Activated T-cell treated with anti-CD3 and anti-CD28 coated beads, Interleukin-2, amount 50 U/mL, for 72 hours (primary cell): ENCODE measurements at regions not wholly inside any gene's neighbourhood (a gene's known extent, or its start where the extent isn't known, plus 50 kb on each side); places are given as distances from the start of the nearest gene placed in this dataset.
"Not testable (repeated sequence)": the region's sequence is repeated elsewhere in the genome, so short reads cannot be mapped to it uniquely, and the experiment has no call there.

Experiments used
- ATAC-seq, 2 donors: fragments of 150-1000 bp; cut with Tn5 transposase; replicated peaks in 1 of 2; 2 replicates each; pipeline ENCODE4 v1.10.0; 2021; ENCODE audit warnings: moderate library complexity in 2 of 2, mild to moderate bottlenecking in 1 of 2
- DNase-seq, 2 donors: peaks; one replicate each; pipeline ENCODE4 v3.0.0; 2021 to 2022; ENCODE audit warnings: mixed read lengths in 1 of 2
- H3K27ac Mint-ChIP-seq: one replicate; pipeline ENCODE4 v1.8.0; 2022; ENCODE audit warnings: mild to moderate bottlenecking, moderate library complexity, mixed read lengths
- H3K27me3 Mint-ChIP-seq: one replicate; pipeline ENCODE4 v1.8.0; 2022; ENCODE audit warnings: low read depth, mixed read lengths
- H3K36me3 Mint-ChIP-seq, 2 donors: one replicate each; pipeline ENCODE4 v1.8.0; 2022; ENCODE audit warnings: mixed read lengths in 2 of 2, mild to moderate bottlenecking in 1 of 2; ENCODE audit not compliant: insufficient read depth in 2 of 2
- H3K4me1 Mint-ChIP-seq: one replicate; pipeline ENCODE4 v1.8.0; 2022; ENCODE audit warnings: low read depth, mixed read lengths
- H3K4me3 Mint-ChIP-seq, 2 donors: one replicate each; pipeline ENCODE4 v1.8.0; 2022; ENCODE audit warnings: mild to moderate bottlenecking in 2 of 2, mixed read lengths in 2 of 2, moderate library complexity in 2 of 2
- H3K9me3 Mint-ChIP-seq, 2 donors: one replicate each; pipeline ENCODE4 v1.8.0; 2022; ENCODE audit warnings: mixed read lengths in 2 of 2

DNA sequence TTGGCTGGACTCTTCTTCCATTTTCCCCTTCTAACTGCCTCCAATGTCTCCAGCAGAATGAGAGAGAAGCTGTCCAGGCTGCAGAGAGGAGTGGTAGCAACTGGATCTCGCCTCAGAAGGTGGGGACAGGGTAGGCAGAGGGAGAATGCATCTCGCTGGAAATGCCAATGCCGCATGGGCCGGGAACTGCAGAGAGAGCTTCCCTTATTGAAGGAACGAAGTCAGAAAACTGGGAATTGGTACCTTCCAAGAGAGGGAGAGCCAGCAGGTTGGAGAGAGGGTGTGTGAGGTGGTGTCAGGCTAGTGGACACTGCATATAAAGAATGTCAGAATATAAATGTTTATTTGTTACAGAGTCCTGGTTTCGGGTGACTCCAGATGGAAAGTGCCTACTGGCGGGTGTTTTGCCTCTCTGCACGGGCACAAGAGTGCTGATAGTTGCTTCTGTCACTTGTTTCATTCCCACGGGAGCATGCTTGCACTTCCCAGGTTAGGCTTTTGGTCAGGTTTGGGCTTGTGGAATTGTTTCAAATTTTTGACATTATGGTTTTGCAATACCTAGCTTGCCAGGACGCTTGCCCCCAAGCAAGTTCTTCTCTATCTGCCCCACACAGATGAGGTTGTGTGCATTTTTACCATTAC, 156.8 kb upstream of the STS start:
- ATAC-seq (no peak), DNase-seq (no peak)
- H3K9me3 Mint-ChIP-seq, result peaks cover 5 to 7% of the 10 kb centered on the region in 2 donors
- peaks cover 4 to 5% of the 10 kb centered on the region in 2 donors for H3K36me3 Mint-ChIP-seq
- no peak overlapping the region for H3K27ac Mint-ChIP-seq
- no peaks in the 10 kb centered on the region for H3K27me3 Mint-ChIP-seq
- H3K4me3 Mint-ChIP-seq, result no peak overlapping the region
- no peaks in the 10 kb centered on the region for H3K4me1 Mint-ChIP-seq

DNA sequence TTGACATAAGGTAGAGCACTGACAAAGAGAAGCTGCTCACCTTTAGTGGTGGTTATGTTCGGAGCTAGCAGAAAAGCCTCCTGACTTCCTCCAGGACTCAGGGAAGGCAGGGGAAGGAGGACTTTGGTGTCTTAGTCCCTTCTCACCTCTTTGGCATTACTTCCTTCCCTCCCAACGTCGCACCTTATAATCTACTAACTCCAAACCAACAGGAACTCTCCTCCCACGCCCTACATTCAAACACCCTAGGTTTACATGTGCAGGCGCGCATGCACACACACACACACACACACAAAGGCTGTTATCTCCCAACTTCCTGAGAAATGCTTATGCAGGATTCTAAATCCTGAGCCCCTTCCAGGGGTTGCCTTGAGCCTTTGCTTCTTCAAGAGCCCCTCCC, 157.7 kb upstream of the STS start:
- no peak overlapping the region for H3K4me3 Mint-ChIP-seq
- no peak for ATAC-seq
- H3K9me3 Mint-ChIP-seq, result peaks cover 5% of the 10 kb centered on the region in 2 donors
- H3K4me1 Mint-ChIP-seq, result no peaks in the 10 kb centered on the region
- peaks cover 2 to 5% of the 10 kb centered on the region in 2 donors for H3K36me3 Mint-ChIP-seq
- no peak for DNase-seq
- H3K27me3 Mint-ChIP-seq, result no peaks in the 10 kb centered on the region
- no peak overlapping the region for H3K27ac Mint-ChIP-seq

DNA sequence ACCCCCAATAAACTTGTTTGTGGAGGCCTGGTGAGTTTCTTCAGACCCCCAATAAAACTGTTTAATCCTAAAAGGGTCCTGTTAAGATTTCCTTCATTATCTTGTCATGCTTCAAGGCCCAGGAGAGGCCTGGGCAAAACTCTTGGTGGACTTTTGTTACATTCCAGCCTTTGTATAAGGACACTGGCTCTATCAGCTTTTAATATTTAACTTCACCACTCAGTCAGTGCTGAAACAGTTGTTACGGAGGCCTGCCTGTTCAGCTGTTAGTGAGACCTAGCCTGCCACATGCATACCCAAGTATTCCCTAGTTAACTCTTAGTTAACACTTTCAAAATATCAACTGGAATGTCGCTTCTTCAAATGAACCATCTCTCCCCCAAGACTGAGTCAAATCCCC, 158.8 kb upstream of the STS start:
- H3K36me3 Mint-ChIP-seq, H3K4me3 Mint-ChIP-seq, H3K9me3 Mint-ChIP-seq, ATAC-seq, H3K27me3 Mint-ChIP-seq, DNase-seq, H3K4me1 Mint-ChIP-seq, H3K27ac Mint-ChIP-seq: not testable (repeated sequence)

DNA sequence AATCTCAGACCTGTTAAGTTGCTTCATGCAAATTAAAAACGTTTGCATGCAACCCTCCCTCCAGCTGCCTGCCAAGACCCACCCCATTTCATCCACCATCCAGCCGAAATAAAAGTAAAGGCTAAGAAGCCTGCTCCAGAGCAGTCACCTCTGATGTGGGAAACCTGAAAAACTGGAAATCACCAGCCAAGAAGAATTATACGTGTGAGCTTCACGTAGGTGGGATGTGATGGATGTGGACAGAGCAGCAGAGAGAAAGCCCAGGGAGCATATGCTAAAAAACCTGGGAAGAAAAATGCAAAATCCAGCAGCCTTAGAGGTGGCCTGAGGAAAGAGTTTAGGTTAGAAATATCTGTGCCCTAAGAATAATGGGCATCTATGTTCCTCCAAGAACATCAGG, 160.6 kb upstream of the STS start:
- no peaks in the 10 kb centered on the region for H3K36me3 Mint-ChIP-seq
- H3K27ac Mint-ChIP-seq, result no peak overlapping the region
- no peaks in the 10 kb centered on the region for H3K9me3 Mint-ChIP-seq
- DNase-seq (no peak), ATAC-seq (no peak)
- H3K4me3 Mint-ChIP-seq, result no peak overlapping the region
- H3K4me1 Mint-ChIP-seq, result no peaks in the 10 kb centered on the region
- H3K27me3 Mint-ChIP-seq, result no peaks in the 10 kb centered on the region

DNA sequence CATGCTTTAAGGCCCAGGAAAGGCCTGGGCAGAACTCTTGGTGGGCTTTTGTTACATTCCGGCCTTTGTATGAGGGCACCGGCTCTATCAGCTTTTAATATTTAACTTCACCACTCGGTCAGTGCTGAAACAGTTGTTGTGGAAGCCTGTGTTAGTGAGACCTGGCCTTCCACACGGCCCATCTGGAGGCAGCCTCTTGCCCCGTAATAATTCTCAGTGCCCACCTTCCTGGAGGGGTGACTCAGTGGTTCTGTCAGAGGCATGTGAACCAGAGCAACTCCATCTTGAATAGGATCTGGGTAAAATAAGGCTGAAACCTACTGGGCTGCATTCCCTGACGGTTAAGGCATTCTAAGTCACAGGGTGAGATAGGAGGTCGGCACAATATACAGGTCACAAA, 162.0 kb upstream of the STS start:
- Mint-ChIP-seq H3K27ac (no peak overlapping the region), H3K4me1 (no peaks in the 10 kb centered on the region), H3K27me3 (no peaks in the 10 kb centered on the region), H3K9me3 (no peaks in the 10 kb centered on the region), H3K4me3 (no peak overlapping the region), H3K36me3 (no peaks in the 10 kb centered on the region)
- ATAC-seq (no peak), DNase-seq (no peak)

DNA sequence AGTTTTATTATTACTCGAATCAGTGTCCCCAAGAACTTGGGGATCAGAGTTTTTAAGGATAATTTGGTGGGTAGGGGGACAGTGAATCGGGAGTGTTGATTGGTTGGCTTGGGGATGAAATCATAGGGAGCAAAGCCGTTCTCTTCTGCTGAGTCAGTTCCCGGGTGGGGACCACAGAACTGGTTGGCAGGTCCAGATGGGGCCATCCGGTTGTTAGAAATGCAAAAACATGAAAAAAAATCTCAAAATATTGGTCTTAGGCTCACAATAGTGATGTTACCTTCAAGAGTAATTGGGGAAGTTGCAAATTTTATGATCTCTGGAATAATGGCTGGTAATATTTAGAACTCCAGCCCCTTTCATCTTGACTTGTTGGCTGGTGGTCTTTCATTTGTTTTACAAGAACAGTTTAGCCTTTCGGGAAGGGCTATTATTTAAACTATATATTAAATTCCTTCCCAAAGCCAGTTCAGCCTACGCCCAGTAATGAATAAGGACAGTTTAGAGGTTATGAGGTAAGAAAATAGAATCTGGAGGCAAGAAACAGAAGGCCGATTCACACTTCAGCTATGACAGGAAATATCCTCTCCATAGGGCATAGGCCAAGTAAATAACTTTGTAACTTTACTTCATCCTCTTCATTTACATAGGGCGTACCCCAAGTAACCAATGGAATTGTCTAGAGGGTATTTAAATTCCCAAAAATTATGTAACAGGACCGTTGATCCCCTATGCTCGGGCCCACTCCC, 164.1 kb upstream of the STS start:
- H3K9me3 Mint-ChIP-seq, result no peaks in the 10 kb centered on the region
- no peak overlapping the region for H3K4me3 Mint-ChIP-seq
- ATAC-seq, result no peak
- no peak for DNase-seq
- H3K4me1 Mint-ChIP-seq, result no peaks in the 10 kb centered on the region
- H3K27ac Mint-ChIP-seq, result no peak overlapping the region
- no peaks in the 10 kb centered on the region for H3K27me3 Mint-ChIP-seq
- H3K36me3 Mint-ChIP-seq, result no peaks in the 10 kb centered on the region

DNA sequence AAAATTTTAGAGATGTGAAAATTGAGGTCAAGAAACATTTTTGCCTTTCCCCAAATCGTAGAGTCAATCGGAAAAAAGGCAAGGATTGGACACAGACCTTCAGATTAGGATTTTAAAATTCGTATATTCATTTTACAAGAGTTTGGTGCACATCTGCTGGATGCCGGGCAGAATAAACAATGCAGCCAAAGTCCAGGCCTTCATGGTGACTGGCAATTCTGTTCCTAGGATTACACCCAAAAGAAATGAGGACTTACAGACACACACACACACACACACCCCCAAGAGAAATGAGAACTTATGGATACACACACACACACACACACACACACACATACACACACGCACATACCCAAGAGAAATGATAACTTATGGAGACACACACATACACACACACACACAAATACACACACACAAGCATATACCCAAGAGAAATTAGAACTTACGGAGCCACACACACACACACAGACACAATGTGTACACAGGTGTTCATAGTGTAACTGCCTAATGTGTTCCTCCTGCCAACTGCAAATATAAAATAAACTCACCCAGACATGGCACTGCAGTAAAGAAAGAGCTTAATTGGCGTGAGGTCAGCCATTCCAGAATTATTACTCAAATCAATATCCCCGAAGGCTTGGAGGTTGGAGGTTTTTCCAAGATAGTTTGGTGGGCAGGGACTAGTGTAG, 165.7 kb upstream of the STS start:
- no peaks in the 10 kb centered on the region for H3K9me3 Mint-ChIP-seq
- H3K27me3 Mint-ChIP-seq, result no peaks in the 10 kb centered on the region
- H3K4me3 Mint-ChIP-seq, result no peak overlapping the region
- H3K27ac Mint-ChIP-seq, result no peak overlapping the region
- ATAC-seq, result no peak
- no peak for DNase-seq
- H3K4me1 Mint-ChIP-seq, result no peaks in the 10 kb centered on the region
- no peaks in the 10 kb centered on the region for H3K36me3 Mint-ChIP-seq

DNA sequence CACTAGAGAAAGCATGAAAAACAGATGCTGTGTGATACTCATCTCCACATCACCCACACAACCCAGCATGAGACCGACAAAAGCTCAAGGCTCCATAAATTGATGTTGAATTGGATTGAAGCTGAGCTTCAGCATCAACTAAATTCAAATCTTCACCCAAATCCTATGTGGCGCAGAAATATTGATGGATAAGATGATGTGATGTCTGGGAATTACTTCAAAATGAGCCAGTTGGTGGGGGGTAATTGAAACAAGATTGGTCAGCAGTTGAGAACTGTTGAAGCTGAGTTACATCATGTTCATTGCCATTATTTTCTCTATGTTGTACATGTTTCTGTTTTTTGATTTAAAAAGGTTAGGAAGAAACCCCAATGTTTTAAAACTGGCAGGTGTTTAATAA, 166.5 kb upstream of the STS start:
- Mint-ChIP-seq H3K4me1 (no peaks in the 10 kb centered on the region), H3K27ac (no peak overlapping the region), H3K27me3 (no peaks in the 10 kb centered on the region), H3K36me3 (no peaks in the 10 kb centered on the region), H3K4me3 (no peak overlapping the region), H3K9me3 (no peaks in the 10 kb centered on the region)
- DNase-seq, result no peak
- no peak for ATAC-seq

DNA sequence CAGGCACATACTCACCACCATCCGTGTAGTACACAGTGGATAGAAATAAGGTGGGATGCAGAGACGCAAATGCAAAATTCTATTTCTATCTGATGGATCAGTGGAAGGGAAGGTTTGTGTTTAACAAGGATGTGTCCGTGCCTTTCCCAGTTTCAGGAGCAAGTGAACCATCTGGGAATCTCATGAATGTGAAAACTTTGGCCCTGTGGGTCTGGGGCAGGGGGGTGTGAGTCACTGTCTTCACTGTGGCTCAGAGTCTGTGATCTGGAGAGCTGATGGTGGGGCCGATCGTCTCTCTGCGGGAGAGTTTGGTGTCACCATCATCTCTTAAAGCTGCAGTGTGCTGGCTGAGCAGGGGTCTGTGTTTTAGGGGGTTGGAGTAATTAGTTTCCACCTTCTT, 179.3 kb upstream of the STS start:
- DNase-seq (no peak), ATAC-seq (no peak)
- no peaks in the 10 kb centered on the region for H3K27me3 Mint-ChIP-seq
- no peak overlapping the region for H3K27ac Mint-ChIP-seq
- peaks cover 0 to 5% of the 10 kb centered on the region in 2 donors for H3K36me3 Mint-ChIP-seq
- H3K4me3 Mint-ChIP-seq, result no peak overlapping the region
- no peaks in the 10 kb centered on the region for H3K4me1 Mint-ChIP-seq
- peaks cover 0 to 2% of the 10 kb centered on the region in 2 donors for H3K9me3 Mint-ChIP-seq

DNA sequence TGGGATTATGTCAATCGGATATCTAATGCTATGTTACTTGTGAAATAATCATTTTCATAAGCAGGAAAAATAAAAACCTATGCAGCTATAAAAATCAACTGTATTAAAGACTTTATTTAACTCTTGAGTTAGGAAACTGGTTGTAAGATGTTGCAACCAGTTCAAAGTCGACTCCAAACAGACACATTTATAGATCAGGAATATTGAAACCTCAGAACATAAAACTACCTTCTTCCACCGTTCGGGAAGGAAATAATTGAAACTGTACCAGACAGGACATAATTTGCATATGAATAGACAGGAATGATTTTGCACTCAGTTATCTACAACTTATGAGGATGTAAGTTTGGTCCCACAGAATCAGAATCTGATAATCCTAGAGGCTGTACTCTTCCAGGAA, 181.8 kb upstream of the STS start:
- Mint-ChIP-seq H3K4me1 (no peaks in the 10 kb centered on the region), H3K27ac (no peak overlapping the region), H3K27me3 (no peaks in the 10 kb centered on the region), H3K36me3 (peaks cover 0 to 1% of the 10 kb centered on the region in 2 donors), H3K4me3 (no peak overlapping the region), H3K9me3 (peaks cover 0 to 2% of the 10 kb centered on the region in 2 donors)
- DNase-seq (no peak), ATAC-seq (no peak)

DNA sequence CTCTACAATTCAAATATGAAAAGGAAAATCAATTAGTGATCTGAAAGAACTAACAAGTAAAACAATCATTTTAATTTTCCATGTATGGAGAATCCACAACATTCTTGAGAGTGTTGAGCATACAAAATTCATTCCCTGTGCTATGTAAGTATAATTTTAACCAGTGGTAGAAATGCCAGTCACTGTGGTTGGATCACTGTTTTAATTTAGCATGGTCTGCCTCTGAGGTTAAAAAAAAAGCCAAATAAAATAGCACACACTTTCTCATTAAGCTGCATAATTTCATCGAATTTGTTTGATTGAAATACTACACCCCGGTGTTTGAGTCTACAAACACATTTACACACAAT, 185.5 kb upstream of the STS start:
- Mint-ChIP-seq H3K4me3 (no peak overlapping the region), H3K36me3 (peaks cover 0 to 4% of the 10 kb centered on the region in 2 donors), H3K4me1 (no peaks in the 10 kb centered on the region), H3K27ac (no peak overlapping the region), H3K9me3 (peaks cover 0 to 8% of the 10 kb centered on the region in 2 donors), H3K27me3 (no peaks in the 10 kb centered on the region)
- no peak for ATAC-seq
- DNase-seq, result no peak

DNA sequence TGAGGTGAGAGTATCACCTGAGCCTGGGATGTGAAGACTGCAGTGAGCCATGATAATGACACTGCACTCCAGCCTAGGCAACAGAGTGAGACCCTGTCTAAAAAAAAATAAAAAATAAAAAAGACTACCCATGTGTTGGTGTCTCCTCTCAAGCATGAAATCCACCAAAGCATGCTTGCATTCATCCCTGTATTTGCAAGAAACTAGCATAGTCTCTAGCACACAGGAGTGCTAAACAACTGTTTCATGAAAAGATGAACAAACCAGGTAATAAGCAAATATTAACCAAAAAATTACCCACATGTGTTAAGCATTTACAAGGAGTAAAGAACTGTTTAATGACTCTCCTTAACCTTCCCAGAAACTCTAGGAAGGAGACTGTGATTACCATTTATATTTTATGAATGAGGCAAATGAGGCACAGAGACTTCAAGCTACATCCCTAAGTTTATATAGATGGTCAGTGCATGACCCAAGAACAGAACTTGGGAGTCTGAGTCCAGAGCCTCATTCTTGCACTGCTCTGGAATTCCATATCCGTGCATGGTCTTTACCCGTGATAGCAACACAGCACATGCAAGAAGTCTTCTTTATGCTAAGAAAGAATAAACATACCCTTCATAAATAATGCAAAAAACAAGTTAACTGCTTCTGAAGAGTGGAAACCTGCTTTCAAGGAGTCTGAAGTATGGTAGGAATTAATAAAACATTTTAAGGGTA, 186.1 kb upstream of the STS start:
- Mint-ChIP-seq H3K9me3 (peaks cover 0 to 8% of the 10 kb centered on the region in 2 donors), H3K27ac (no peak overlapping the region), H3K27me3 (no peaks in the 10 kb centered on the region), H3K36me3 (peaks cover 0 to 4% of the 10 kb centered on the region in 2 donors), H3K4me1 (no peaks in the 10 kb centered on the region), H3K4me3 (no peak overlapping the region)
- DNase-seq (no peak), ATAC-seq (no peak)

DNA sequence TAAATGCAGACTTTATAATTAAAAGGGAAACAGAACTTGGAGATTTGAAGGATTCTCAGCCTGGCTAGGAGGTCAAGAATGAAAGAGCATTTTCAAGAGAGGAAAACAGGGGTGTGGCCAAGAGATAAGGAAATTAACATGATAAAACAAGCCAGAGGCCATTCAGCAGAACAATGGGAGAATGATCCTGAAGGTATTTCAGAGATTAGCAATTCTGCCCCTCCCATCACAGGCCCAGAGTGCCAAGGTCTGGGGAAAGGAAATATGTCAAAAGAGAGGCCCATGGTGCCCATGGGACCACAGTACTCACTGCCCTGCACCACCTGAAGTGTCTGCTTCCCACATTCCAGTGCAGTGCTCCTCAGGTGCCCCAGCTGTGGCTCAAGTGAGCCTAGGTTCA, 188.5 kb upstream of the STS start:
- Mint-ChIP-seq H3K36me3 (peaks cover 0 to 4% of the 10 kb centered on the region in 2 donors), H3K4me1 (no peaks in the 10 kb centered on the region), H3K9me3 (peaks cover 0 to 8% of the 10 kb centered on the region in 2 donors), H3K4me3 (no peak overlapping the region), H3K27ac (no peak overlapping the region), H3K27me3 (no peaks in the 10 kb centered on the region)
- no peak for ATAC-seq
- no peak for DNase-seq
